HG03139 (cell line): ENCODE measurements at regions not wholly inside any gene's neighbourhood (a gene's known extent, or its start where the extent isn't known, plus 50 kb on each side); places are given as distances from the start of the nearest gene placed in this dataset.
"Not testable (repeated sequence)": the region's sequence is repeated elsewhere in the genome, so short reads cannot be mapped to it uniquely, and the experiment has no call there.

Source experiments
- ATAC-seq: cut with Tn5 transposase; IDR thresholded peaks from one replicate; pipeline ENCODE4 v1.9.1; 2021; ENCODE audit not compliant: unreplicated experiment

DNA sequence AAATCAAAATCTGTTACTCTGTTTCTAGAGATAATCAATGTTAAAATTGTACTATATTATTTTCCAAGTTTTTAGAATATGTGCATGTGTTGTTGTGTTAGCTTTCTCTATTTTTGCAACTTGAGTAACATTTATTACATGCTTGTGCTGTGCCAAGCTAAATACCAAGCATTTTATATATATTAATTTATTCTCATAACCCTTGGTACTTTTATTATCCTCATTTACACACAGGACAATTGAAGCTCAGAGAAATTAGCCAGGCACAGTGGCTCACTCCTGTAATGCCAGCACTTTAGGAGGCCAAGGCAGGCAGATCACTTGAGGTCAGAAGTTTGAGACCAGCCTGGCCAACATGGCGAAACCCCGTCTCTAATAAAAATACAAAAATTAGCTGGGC lies 254.0 kb upstream of the DMRT1 start:
- no peak for ATAC-seq

GRCh38 chr9:588981-589380 lies 252.5 kb upstream of the DMRT1 start:
- no peak for ATAC-seq

DNA sequence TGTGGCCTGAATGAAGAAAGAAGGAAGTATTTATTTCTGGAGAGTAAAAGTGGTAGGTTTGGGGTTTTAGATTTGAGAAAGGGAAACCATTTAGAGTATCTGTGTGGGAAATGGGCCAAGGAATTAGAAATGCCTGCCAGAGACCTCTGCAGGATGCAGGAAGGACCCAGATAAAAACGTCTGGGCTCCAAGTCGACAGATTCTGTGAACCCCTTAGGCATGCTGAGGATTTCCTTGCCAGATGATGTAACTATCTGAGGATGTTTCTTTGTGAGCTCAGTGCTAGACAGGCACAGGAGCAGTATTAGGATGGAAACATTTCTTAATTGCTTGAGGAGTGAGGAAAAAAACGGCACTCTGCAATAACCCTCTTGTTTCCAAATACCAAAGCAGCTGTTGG lies 251.8 kb upstream of the DMRT1 start:
- no peak for ATAC-seq

DNA sequence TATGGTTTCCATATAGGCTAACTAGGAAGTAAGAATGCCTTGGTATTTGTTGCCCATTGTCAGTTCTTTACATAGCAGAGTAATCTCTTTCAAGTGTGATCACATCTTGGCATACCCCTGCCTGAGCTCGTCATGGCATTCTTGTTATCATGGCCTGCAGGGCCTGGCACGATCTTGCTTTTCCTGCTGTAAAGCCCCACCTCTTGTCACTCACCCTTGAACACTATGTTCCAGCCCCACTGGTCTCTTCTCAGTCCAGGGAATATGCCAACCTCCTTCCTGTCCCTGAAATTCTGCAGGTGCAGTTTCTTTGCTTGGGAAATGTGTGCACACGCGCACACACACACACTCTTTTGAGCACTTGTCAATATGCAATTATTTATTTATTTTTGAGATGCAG lies 250.2 kb upstream of the DMRT1 start:
- no peak for ATAC-seq

DNA sequence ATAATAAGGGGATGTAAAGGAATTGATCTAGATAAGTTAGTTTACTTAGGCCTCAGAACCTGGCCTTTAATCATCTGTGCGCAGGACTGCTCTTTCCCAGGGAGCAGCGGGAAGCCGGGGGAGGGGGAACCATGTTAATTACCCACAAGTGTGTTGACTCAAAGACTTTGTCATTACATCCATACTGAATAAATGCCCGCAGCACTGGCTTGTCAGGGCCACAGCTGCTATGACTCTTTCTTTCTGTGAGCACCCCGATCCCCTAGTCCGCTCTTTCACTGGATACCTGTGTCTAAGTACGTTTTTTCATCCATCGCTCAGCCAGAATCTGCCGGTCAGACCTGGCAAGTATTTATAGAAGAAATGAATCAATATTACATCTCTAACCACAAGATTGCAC lies 249.3 kb upstream of the DMRT1 start:
- no peak for ATAC-seq

- ATAC-seq, result no peak
Observed at GRCh38 chr9:592733-593132, 248.8 kb upstream of the DMRT1 start.

- no peak for ATAC-seq
Observed at GRCh38 chr9:593809-594208, 247.7 kb upstream of the DMRT1 start.

- no peak for ATAC-seq
Observed at GRCh38 chr9:596703-597102, 244.8 kb upstream of the DMRT1 start.

GRCh38 chr9:600006-600405 lies 241.5 kb upstream of the DMRT1 start:
- ATAC-seq, result no peak

DNA sequence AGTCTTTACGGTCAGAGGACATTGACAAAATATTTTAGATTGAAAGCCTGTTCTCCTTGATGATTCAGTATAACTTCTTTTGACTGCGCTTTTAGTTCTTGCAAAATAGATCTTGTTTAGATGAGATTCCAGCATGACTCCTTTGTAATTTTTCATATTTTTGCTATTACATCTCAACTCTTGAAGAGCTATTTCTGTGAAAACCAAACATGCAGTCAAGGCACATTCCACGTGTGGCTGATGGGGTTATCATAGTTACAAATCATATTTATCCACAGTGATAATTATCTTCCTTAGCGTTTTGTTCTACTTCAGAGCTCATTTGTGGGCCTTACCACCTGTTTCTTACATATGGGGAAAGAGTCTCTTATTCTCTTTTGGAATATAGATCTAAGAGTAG lies 238.8 kb upstream of the DMRT1 start:
- no peak for ATAC-seq

- ATAC-seq, result no peak
Observed at GRCh38 chr9:603126-603525, 238.4 kb upstream of the DMRT1 start.

DNA sequence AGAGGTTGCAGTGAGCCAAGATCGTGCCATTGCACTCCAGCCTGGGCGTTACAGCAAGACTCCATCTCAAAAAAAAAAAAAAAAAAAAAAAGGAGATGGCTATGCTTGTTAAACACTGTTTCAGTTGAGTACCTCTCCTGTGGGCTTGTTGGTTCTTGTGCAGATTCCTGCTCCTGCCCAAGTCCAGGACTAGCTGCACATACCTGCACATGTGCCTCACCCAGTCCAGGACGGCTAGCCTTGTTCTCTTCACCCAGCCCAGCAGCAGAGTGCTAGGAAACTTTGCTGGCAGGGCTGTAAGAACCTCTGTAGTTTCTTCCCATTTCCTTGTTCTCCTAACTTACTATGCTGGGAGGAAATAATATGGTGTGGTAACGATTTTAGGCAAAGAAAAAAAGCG lies 234.1 kb upstream of the DMRT1 start:
- no peak for ATAC-seq

DNA sequence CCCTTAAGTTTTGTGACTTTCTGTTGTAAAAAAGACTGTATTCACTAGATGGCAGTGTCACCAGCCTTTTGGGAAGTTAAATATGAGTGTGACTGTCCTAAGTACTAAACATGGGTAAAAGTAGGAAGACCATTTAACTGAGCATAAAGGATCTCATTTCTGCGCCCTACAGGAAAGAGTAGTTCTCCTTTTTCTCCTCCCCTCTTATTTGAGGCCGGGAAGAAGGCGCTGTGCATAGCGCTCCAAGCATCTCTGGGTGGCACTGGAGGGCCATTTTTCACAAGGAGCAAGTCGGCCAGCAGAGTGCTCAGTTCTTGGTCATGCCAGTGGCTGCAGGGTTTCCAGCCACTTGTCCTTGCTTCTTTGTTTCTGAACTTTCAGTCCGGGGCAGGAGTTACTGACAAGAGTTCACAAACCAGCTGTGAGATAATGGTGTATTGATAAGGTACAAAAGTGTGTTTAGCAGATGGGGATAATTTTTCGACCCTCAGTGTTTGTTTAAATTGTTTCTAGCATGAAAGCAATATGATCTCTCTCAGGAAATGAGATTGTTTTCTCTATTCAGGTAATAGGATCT lies 227.6 kb upstream of the DMRT1 start:
- ATAC-seq, result peak; percentile 63

DNA sequence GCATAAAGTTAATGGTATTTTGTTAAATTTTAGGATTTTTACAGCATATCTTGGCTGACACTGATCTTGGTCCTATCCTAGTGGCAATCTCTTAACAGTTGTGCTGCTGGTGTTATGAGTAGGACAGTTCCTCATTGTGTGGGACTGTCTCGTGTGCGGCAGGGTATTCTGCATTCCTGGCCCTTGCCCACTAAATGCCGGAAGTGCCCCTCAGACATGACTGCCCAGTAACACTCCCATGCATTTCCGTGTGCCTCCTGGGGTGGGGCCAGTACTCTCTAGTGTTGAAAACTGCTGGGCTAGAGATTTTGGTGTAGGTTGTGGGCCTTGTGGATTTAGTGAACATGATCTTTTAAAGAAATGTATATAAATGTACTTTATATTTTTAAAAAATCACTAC lies 227.1 kb upstream of the DMRT1 start:
- no peak for ATAC-seq

- ATAC-seq, result no peak
Observed at GRCh38 chr9:615756-616155, 225.7 kb upstream of the DMRT1 start.

DNA sequence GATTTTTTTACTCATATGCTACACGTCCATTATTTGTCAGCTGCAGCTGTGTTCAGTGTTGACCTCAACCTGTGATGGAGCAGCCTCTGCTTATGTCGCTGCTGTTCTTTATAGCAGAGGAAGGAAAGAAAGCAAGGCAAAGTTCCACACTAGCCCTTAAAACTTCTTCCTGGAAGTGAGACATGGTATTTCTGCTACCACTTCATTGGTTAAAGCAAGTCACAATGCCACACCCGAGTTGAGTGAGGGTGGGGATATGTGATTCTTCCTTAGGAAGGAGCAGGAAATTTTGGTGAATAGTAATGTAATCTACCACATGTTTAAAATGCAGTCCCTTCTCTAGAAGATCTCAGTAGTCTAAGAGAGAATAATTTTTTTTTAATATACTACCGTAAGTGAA lies 224.8 kb upstream of the DMRT1 start:
- ATAC-seq, result no peak

DNA sequence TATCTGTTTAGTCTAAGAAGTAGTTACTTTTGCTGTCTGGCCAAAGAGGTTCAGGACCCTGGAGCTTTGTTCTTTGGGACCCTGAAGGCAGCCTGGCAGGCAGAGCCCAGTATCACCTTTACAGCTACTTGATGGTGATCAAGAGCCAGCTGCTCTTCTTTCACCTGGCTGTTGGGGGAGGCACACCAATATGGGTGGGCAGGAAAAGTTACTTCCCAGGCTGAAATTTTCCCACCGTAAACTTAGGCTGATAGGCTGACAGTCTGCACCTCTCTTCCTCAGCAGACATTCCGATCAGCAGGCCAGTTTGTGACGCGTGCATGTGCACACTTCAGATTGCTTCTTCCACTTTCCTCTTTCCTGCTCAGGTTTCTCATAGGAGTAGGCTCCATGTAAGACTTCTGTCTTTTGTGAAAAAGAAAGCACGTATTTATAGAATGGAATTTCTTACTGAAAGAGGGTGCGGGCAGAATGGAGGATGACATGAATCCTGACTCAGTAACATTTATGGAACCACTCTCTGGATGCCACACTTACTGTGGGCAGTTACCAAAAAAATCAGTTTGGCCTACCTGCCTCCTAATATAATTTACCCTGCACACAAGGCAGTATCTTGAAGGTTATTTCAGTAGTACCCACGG lies 223.9 kb upstream of the DMRT1 start:
- ATAC-seq, result no peak

DNA sequence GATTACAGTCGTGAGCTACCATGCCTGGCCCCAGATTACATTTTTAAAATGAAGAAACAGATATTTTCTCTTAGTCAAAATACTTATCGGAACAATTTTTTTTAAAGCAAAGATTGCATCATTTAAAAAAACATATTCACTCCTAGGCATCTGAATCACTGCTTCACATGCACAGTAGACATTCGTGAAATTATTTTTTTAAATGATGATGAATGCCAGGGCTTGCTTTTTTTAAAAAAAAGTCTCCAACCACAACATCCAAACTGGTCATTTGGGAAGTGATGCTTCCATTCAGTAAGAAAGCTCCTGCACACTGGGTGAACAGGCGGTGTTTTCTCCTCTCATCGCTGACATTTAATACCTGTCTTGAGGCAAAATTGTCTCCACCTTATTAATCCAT lies 223.0 kb upstream of the DMRT1 start:
- no peak for ATAC-seq

GRCh38 chr9:621201-621855 lies 220.2 kb upstream of the DMRT1 start:
- no peak for ATAC-seq

- no peak for ATAC-seq
Observed at GRCh38 chr9:624935-625500, 216.5 kb upstream of the DMRT1 start.

DNA sequence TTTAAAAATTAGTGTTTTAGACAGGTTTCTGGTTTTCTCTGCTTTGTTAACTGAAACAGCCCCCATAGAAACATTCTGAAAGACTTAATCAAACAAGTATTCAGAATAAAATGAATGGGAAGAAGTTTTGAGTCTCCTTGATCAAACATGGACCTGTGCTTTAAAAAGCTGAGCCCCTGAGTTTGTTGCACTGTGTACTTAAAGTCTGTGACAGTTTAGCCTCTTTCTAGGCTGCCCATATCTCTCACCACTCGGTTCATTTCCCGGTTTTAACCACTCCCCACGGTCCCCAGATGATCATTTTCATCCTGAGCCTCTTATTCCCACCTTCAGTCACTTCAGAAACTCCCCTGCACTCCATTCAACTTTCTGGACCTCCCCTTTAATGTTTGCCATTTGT lies 215.9 kb upstream of the DMRT1 start:
- no peak for ATAC-seq

DNA sequence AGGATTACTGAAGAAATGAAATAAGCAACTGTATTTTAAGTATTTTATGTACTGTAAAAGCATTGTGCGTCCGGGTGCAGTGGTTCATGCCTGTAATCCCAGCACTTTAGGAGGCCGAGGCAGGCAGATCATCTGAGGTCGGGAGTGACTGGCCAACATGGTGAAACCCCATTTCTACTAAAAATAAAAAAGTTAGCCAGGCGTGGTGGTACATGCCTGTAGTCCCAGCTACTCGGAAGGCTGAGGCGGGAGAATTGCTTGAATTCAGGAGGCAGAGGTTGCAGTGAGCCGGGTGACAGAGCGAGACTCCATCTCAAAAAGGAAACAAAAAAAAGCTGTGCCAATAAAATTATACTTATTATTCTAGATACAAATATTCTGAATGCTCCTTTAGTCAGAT lies 215.4 kb upstream of the DMRT1 start:
- not testable (repeated sequence) for ATAC-seq
